ENCODE measurements at regions not wholly inside any gene's neighbourhood (a gene's known extent, or its start where the extent isn't known, plus 50 kb on each side); places are given as distances from the start of the nearest gene placed in this dataset.

GRCh38 chr13:87042946-87043345, 628.2 kb upstream of the SLITRK5 start:
- Histone ChIP-seq H3K4ac (ENCODE audit: low read depth, low read length) (no peak overlapping the region), H2BK120ac (ENCODE audit: low read depth, low read length, poor library complexity, severe bottlenecking) (no peak overlapping the region), H2BK20ac (ENCODE audit: low read depth, low read length, poor library complexity, severe bottlenecking) (no peak overlapping the region), H3K14ac (ENCODE audit: insufficient read depth, low read length) (no peak overlapping the region), H3K27ac (ENCODE audit: insufficient read length, low read depth, low read length) (no peak overlapping the region), H2AK5ac (ENCODE audit: insufficient read length, low read length) (no peak overlapping the region), H3K9me3 (ENCODE audit: control insufficient read depth, low read depth, low read length) (no peaks in the 10 kb centered on the region), H4K20me1 (ENCODE audit: control insufficient read depth, insufficient read depth, insufficient read length) (no peaks in the 10 kb centered on the region), H3K4me2 (ENCODE audit: insufficient read depth, insufficient read length, low read length) (no peak overlapping the region), H2BK12ac (ENCODE audit: insufficient read length, low read depth, low read length) (no peak overlapping the region), H3K23ac (ENCODE audit: insufficient read length, low read depth, low read length) (no peak overlapping the region), H2BK15ac (ENCODE audit: low read depth, low read length) (no peak overlapping the region), H3K27me3 (ENCODE audit: insufficient read depth, low read length) (no peaks in the 10 kb centered on the region), H4K5ac (ENCODE audit: insufficient read length, low read depth, low read length) (no peak overlapping the region), H3K23me2 (ENCODE audit: insufficient read length, low read depth, low read length, poor library complexity, severe bottlenecking) (no peaks in the 10 kb centered on the region), H3K56ac (ENCODE audit: insufficient read length, low read depth, low read length) (no peak overlapping the region), H2AFZ (ENCODE audit: low read length) (no peak overlapping the region), H3T11ph (ENCODE audit: low read length) (no peak overlapping the region), H3K18ac (ENCODE audit: insufficient read length, low read depth, low read length) (no peak overlapping the region), H3K79me1 (ENCODE audit: insufficient read depth, low read depth, low read length, poor library complexity, severe bottlenecking) (no peaks in the 10 kb centered on the region), H2BK5ac (ENCODE audit: insufficient read length, low read length) (no peak overlapping the region), H4K8ac (replicated peaks; ENCODE audit: insufficient read length, low read depth, low read length) (no peak overlapping the region), H4K91ac (ENCODE audit: insufficient read length, low read depth, low read length) (no peak overlapping the region), H3K79me2 (ENCODE audit: insufficient read depth, low read length) (no peaks in the 10 kb centered on the region), H3K4me1 (ENCODE audit: insufficient read depth, low read length) (no peaks in the 10 kb centered on the region; the same call in 1 of the 2 replicates), H3K9ac (ENCODE audit: extremely low read depth, insufficient read length, low read length) (no peak overlapping the region)
- no peak overlapping the region for H3K27ac Mint-ChIP-seq
- peaks cover 0 to 4% (median 2%) of the 10 kb centered on the region in 3 experiments; a peak in 1 of 7 replicates for H3K36me3 Mint-ChIP-seq (ENCODE audit: insufficient read depth in 1 of 3, low read depth in 3 of 3)
- DNase-seq = no peak
- no peak overlapping the region for H3K4me3 Mint-ChIP-seq
- no peaks in the 10 kb centered on the region; the same call in 1 of the 2 replicates for H3K27me3 Mint-ChIP-seq (ENCODE audit: low read depth)
- TF ChIP-seq CTCF (conservative IDR thresholded peaks at IDR 0.05) = no peak
- peaks cover 4 to 9% of the 10 kb centered on the region in 2 experiments; a peak in 3 of 4 replicates for H3K4me1 Mint-ChIP-seq
- no CpG with 5 or more reads among the region's 1 CpG for WGBS (ENCODE audit: extremely low coverage, insufficient read length, low lambda C conversion rate)
- no peaks in the 10 kb centered on the region; a peak in 4 of 5 replicates for H3K9me3 Mint-ChIP-seq

Data from H9 (cell line).